Fibroblast of lung (primary cell): ENCODE measurements at regions not wholly inside any gene's neighbourhood (a gene's known extent, or its start where the extent isn't known, plus 50 kb on each side); places are given as distances from the start of the nearest gene placed in this dataset.

ENCODE experiments used
- EZH2 ChIP-seq: IDR thresholded peaks from 2 replicates; pipeline ENCODE4 v1.5.1; 2012; ENCODE audit warnings: low read length, control low read depth, mild to moderate bottlenecking; ENCODE audit errors: missing control alignments
- TF ChIP-seq, protein P1 (sequence below), 2 donors: IDR thresholded peaks in 1 of 2; conservative IDR thresholded peaks in 1 of 2; 1 replicate in 1 of 2; 2 replicates in 1 of 2; pipeline ENCODE4 v1.5.1; 2011 to 2012; ENCODE audit warnings: low read length in 2 of 2, control low read depth in 1 of 2, inconsistent platforms in 1 of 2, low read depth in 1 of 2, mild to moderate bottlenecking in 1 of 2

DNA sequence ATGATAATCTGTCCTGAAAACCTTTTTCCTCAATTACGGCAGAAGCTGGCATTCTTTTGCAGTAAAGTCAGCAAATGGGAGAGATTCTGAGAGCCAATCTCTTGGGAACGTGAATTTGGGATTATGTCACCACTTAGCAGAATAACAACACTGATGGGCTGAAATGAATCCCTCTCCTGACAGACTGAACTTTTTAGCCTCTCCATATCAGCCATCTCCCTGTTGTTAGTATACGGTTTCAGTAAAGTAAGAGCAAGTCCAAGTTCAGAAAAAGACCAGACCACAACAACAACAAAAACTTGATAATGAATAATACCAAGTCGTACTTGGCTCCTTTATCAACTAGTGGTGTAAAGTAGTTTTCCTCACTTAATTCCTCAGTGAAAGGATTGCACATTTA, 1048.8 kb downstream of the GATA3 start:
- TF ChIP-seq, protein P1, sequence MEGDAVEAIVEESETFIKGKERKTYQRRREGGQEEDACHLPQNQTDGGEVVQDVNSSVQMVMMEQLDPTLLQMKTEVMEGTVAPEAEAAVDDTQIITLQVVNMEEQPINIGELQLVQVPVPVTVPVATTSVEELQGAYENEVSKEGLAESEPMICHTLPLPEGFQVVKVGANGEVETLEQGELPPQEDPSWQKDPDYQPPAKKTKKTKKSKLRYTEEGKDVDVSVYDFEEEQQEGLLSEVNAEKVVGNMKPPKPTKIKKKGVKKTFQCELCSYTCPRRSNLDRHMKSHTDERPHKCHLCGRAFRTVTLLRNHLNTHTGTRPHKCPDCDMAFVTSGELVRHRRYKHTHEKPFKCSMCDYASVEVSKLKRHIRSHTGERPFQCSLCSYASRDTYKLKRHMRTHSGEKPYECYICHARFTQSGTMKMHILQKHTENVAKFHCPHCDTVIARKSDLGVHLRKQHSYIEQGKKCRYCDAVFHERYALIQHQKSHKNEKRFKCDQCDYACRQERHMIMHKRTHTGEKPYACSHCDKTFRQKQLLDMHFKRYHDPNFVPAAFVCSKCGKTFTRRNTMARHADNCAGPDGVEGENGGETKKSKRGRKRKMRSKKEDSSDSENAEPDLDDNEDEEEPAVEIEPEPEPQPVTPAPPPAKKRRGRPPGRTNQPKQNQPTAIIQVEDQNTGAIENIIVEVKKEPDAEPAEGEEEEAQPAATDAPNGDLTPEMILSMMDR (conservative IDR thresholded peaks at IDR 0.05 in 1 of 2, IDR thresholded peaks at IDR 0.05 in 1 of 2; ENCODE audit: low read depth in 1 of 2, low read length in 2 of 2), result no peak
- TF ChIP-seq EZH2, result no peak
